ENCODE measurements at regions not wholly inside any gene's neighbourhood (a gene's known extent, or its start where the extent isn't known, plus 50 kb on each side); places are given as distances from the start of the nearest gene placed in this dataset.

GRCh38 chr22:47600791-47601625 is 838.6 kb downstream of the TBC1D22A start:
- H3K4me3 ChIP-seq (ENCODE audit: low read depth, low read length) = no peak overlapping the region
- ChIA-PET POLR2A (no interaction called here), CTCF (no interaction called here)
- TF ChIP-seq GLI2 (tag by site-specific recombination; IDR thresholded peaks at IDR 0.05; ENCODE audit: borderline replicate concordance, low read depth) (no peak), ZNF785 (tag by site-specific recombination; IDR thresholded peaks at IDR 0.05) (no peak), ZBTB21 (tag by site-specific recombination; IDR thresholded peaks at IDR 0.05) (no peak), ZNF366 (tag by site-specific recombination; conservative IDR thresholded peaks at IDR 0.05) (no peak), KLF7 (tag by site-specific recombination; IDR thresholded peaks at IDR 0.05; ENCODE audit: borderline replicate concordance) (no peak), YY1 (tag by site-specific recombination; IDR thresholded peaks at IDR 0.05) (no peak), ZNF621 (tag by site-specific recombination; IDR thresholded peaks at IDR 0.05) (no peak), ZNF274 (IDR thresholded peaks at IDR 0.05; ENCODE audit: low read length) (no peak), ZNF274 (tag by site-specific recombination; IDR thresholded peaks at IDR 0.05; ENCODE audit: borderline replicate concordance) (no peak), OSR2 (tag by site-specific recombination; IDR thresholded peaks at IDR 0.05) (no peak), ZNF248 (tag by site-specific recombination; IDR thresholded peaks at IDR 0.05) (no peak), ZNF148 (tag by site-specific recombination; IDR thresholded peaks at IDR 0.05; ENCODE audit: borderline replicate concordance) (no peak), ZNF654 (tag by site-specific recombination; IDR thresholded peaks at IDR 0.05; ENCODE audit: low read depth) (no peak), GFI1B (tag by site-specific recombination; IDR thresholded peaks at IDR 0.05) (no peak), TSHZ1 (tag by site-specific recombination; IDR thresholded peaks at IDR 0.05; ENCODE audit: borderline replicate concordance) (no peak), PRDM4 (tag by site-specific recombination; IDR thresholded peaks at IDR 0.05) (no peak), ZNF658 (tag by site-specific recombination; IDR thresholded peaks at IDR 0.05) (no peak), ZNF677 (tag by site-specific recombination; IDR thresholded peaks at IDR 0.05) (no peak), ZNF221 (tag by site-specific recombination; IDR thresholded peaks at IDR 0.05; ENCODE audit: borderline replicate concordance) (no peak)
- TF ChIP-seq, protein P1, sequence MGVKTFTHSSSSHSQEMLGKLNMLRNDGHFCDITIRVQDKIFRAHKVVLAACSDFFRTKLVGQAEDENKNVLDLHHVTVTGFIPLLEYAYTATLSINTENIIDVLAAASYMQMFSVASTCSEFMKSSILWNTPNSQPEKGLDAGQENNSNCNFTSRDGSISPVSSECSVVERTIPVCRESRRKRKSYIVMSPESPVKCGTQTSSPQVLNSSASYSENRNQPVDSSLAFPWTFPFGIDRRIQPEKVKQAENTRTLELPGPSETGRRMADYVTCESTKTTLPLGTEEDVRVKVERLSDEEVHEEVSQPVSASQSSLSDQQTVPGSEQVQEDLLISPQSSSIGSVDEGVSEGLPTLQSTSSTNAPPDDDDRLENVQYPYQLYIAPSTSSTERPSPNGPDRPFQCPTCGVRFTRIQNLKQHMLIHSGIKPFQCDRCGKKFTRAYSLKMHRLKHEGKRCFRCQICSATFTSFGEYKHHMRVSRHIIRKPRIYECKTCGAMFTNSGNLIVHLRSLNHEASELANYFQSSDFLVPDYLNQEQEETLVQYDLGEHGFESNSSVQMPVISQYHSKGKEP (tag by site-specific recombination; IDR thresholded peaks at IDR 0.05) = no peak
- TF ChIP-seq, protein P2, sequence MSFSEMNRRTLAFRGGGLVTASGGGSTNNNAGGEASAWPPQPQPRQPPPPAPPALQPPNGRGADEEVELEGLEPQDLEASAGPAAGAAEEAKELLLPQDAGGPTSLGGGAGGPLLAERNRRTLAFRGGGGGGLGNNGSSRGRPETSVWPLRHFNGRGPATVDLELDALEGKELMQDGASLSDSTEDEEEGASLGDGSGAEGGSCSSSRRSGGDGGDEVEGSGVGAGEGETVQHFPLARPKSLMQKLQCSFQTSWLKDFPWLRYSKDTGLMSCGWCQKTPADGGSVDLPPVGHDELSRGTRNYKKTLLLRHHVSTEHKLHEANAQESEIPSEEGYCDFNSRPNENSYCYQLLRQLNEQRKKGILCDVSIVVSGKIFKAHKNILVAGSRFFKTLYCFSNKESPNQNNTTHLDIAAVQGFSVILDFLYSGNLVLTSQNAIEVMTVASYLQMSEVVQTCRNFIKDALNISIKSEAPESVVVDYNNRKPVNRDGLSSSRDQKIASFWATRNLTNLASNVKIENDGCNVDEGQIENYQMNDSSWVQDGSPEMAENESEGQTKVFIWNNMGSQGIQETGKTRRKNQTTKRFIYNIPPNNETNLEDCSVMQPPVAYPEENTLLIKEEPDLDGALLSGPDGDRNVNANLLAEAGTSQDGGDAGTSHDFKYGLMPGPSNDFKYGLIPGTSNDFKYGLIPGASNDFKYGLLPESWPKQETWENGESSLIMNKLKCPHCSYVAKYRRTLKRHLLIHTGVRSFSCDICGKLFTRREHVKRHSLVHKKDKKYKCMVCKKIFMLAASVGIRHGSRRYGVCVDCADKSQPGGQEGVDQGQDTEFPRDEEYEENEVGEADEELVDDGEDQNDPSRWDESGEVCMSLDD (tag by site-specific recombination; IDR thresholded peaks at IDR 0.05) = no peak
- no peak overlapping the region for H3K27ac ChIP-seq (ENCODE audit: extremely low read depth, low read depth, low read length)
- H3K9me3 ChIP-seq (ENCODE audit: control insufficient read depth, insufficient read depth, low read depth, low read length) = no peaks in the 10 kb centered on the region
- H3K36me3 ChIP-seq (ENCODE audit: control insufficient read depth in 2 of 2, insufficient read depth in 1 of 2, low read length in 2 of 2) = no peaks in the 10 kb centered on the region
- no peaks in the 10 kb centered on the region for H3K4me1 ChIP-seq (ENCODE audit: control insufficient read depth, insufficient read depth, low read length)
